GM23338 (cell line): ENCODE measurements at regions not wholly inside any gene's neighbourhood (a gene's known extent, or its start where the extent isn't known, plus 50 kb on each side); places are given as distances from the start of the nearest gene placed in this dataset.

Source experiments
- ATAC-seq: fragments of 200-7000 bp; cut with Tn5 transposase; 3 replicates; pipeline ENCODE4 v1.9.1; 2020
- DNase-seq: peaks from one replicate; pipeline ENCODE4 v3.0.0-alpha.2; 2015; ENCODE audit warnings: low spot score
- H2AFZ ChIP-seq: fragments of 200-600 bp; sonication (generic); 2 replicates; pipeline ENCODE4 v1.8.0; 2016; ENCODE audit warnings: antibody characterized with exemption, mild to moderate bottlenecking, moderate library complexity
- H3F3A ChIP-seq: fragments of 200-600 bp; sonication (generic); replicated peaks from 2 replicates; pipeline ENCODE4 v1.8.0; 2017; ENCODE audit warnings: antibody characterized with exemption, mixed run types, low read depth
- H3K27ac ChIP-seq: fragments of 200-600 bp; sonication (generic); 2 replicates; pipeline ENCODE4 v1.6.1; 2016; ENCODE audit warnings: low read depth
- H3K27me3 ChIP-seq: fragments of 200-600 bp; sonication (generic); 2 replicates; pipeline ENCODE4 v1.8.0; 2016; ENCODE audit warnings: mild to moderate bottlenecking, mixed run types, moderate library complexity; ENCODE audit not compliant: insufficient read depth
- H3K36me3 ChIP-seq: fragments of 200-600 bp; sonication (generic); 2 replicates; pipeline ENCODE4 v1.8.0; 2016; ENCODE audit warnings: mild to moderate bottlenecking; ENCODE audit not compliant: insufficient read depth
- H3K4me1 ChIP-seq: fragments of 200-600 bp; sonication (generic); 2 replicates; pipeline ENCODE4 v1.8.0; 2016; ENCODE audit warnings: mild to moderate bottlenecking, moderate library complexity; ENCODE audit not compliant: insufficient read depth
- H3K4me2 ChIP-seq: fragments of 200-600 bp; sonication (generic); 2 replicates; pipeline ENCODE4 v1.7.1; 2017; ENCODE audit warnings: mixed run types
- H3K4me3 ChIP-seq: fragments of 200-600 bp; sonication (generic); 2 replicates; pipeline ENCODE4 v1.6.1; 2016; ENCODE audit warnings: mixed run types
- H3K79me2 ChIP-seq: fragments of 200-600 bp; sonication (generic); replicated peaks from 2 replicates; pipeline ENCODE4 v1.8.0; 2017; ENCODE audit warnings: mild to moderate bottlenecking; ENCODE audit not compliant: insufficient read depth
- H3K9me2 ChIP-seq: fragments of 200-600 bp; sonication (generic); 2 replicates; pipeline ENCODE4 v1.8.0; 2017; ENCODE audit not compliant: insufficient read depth
- H4K20me1 ChIP-seq: fragments of 200-600 bp; sonication (generic); replicated peaks from 2 replicates; pipeline ENCODE4 v1.8.0; 2017; ENCODE audit warnings: mild to moderate bottlenecking; ENCODE audit not compliant: insufficient read depth
- H3K27ac Mint-ChIP-seq: 2 replicates; pipeline ENCODE4 v1.8.0; 2020; ENCODE audit warnings: inconsistent platforms, mild to moderate bottlenecking, moderate library complexity, mixed read lengths
- H3K27me3 Mint-ChIP-seq: 3 replicates; pipeline ENCODE4 v1.8.0; 2022; ENCODE audit warnings: low read depth, mild to moderate bottlenecking, moderate library complexity, mixed read lengths, inconsistent platforms; ENCODE audit not compliant: insufficient read depth, poor library complexity
- H3K36me3 Mint-ChIP-seq: 3 replicates; pipeline ENCODE4 v1.8.0; 2021; ENCODE audit warnings: low read depth, mild to moderate bottlenecking, inconsistent platforms, moderate library complexity, mixed read lengths
- H3K4me1 Mint-ChIP-seq: 3 replicates; pipeline ENCODE4 v1.8.0; 2020; ENCODE audit warnings: mild to moderate bottlenecking, inconsistent platforms, mixed read lengths
- H3K4me3 Mint-ChIP-seq: 3 replicates; pipeline ENCODE4 v1.8.0; 2021; ENCODE audit warnings: moderate library complexity, mild to moderate bottlenecking, inconsistent platforms, mixed read lengths
- H3K9me3 Mint-ChIP-seq: 3 replicates; pipeline ENCODE4 v1.8.0; 2020; ENCODE audit warnings: moderate library complexity, mild to moderate bottlenecking, inconsistent platforms, mixed read lengths
- EZH2phosphoT487 ChIP-seq: fragments of 200-600 bp; sonication (generic); IDR thresholded peaks from one replicate; pipeline ENCODE4 v1.8.1; 2018; ENCODE audit warnings: antibody characterized with exemption; ENCODE audit not compliant: unreplicated experiment
- JUNB ChIP-seq: IDR thresholded peaks from one replicate; pipeline ENCODE4 v1.6.1; 2016; ENCODE audit warnings: antibody characterized with exemption; ENCODE audit not compliant: unreplicated experiment
- NANOG ChIP-seq: IDR thresholded peaks from 2 replicates; pipeline ENCODE4 v1.6.1; 2016; ENCODE audit warnings: antibody characterized with exemption, borderline replicate concordance
- ZNF114 ChIP-seq: fragments of 250-450 bp; sonication (Bioruptor Pico); IDR thresholded peaks from 2 replicates; pipeline ENCODE4 v1.5.0; 2020; ENCODE audit warnings: mild to moderate bottlenecking, moderate library complexity
- TF ChIP-seq, protein P1 (sequence below): IDR thresholded peaks from 2 replicates; pipeline ENCODE4 v1.6.1; 2016; ENCODE audit warnings: antibody characterized with exemption
- TF ChIP-seq, protein P2 (sequence below), 2 experiments: fragments of 200-600 bp in 1 of 2; sonication (generic) in 1 of 2; conservative IDR thresholded peaks; 2 replicates each; pipeline versions ENCODE4 v1.5.1 to v1.6.1; 2016 to 2017; ENCODE audit warnings: antibody characterized with exemption in 2 of 2, low read depth in 2 of 2, mild to moderate bottlenecking in 2 of 2, moderate library complexity in 1 of 2
- TF ChIP-seq, protein P3 (sequence below): IDR thresholded peaks from one replicate; pipeline ENCODE4 v1.6.1; 2018; ENCODE audit warnings: antibody characterized with exemption; ENCODE audit not compliant: unreplicated experiment

DNA sequence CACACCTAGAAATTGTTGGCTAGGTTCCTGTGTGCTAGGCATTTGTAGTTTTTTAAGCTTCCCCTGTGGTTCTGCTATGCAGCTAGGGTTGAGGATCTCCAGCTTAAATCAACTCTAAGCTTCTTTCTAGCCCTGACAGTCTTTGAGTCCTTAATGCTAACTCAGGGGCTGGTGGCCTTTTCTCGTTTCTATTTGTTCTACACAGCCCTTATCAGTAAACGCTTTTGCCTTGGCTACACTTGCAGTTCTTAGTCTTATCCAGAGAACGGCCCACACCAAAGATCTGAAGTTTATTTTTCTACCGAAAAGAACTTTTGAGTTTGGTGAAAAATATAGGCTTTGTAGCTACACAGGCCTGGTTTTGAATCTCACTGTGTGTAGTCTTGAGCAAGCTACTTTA lies 212.0 kb downstream of the DHX15 start:
- Mint-ChIP-seq H3K27me3 (no peaks in the 10 kb centered on the region), H3K4me1 (no peaks in the 10 kb centered on the region), H3K4me3 (no peak overlapping the region), H3K36me3 (no peaks in the 10 kb centered on the region), H3K9me3 (no peaks in the 10 kb centered on the region), H3K27ac (no peak overlapping the region)
- no peaks in the 10 kb centered on the region for H3K9me2 ChIP-seq
- TF ChIP-seq, protein P1, sequence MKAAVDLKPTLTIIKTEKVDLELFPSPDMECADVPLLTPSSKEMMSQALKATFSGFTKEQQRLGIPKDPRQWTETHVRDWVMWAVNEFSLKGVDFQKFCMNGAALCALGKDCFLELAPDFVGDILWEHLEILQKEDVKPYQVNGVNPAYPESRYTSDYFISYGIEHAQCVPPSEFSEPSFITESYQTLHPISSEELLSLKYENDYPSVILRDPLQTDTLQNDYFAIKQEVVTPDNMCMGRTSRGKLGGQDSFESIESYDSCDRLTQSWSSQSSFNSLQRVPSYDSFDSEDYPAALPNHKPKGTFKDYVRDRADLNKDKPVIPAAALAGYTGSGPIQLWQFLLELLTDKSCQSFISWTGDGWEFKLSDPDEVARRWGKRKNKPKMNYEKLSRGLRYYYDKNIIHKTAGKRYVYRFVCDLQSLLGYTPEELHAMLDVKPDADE = no peak
- no peak for TF ChIP-seq EZH2phosphoT487
- ATAC-seq (no peak), DNase-seq (no peak)
- no peaks in the 10 kb centered on the region for H3F3A ChIP-seq
- no peaks in the 10 kb centered on the region for H3K79me2 ChIP-seq
- no peak overlapping the region for H3K27ac ChIP-seq
- H2AFZ ChIP-seq = no peak overlapping the region
- no peak overlapping the region for H3K4me2 ChIP-seq
- H3K4me3 ChIP-seq = no peak overlapping the region
- H4K20me1 ChIP-seq = no peaks in the 10 kb centered on the region; the same call in 1 of the 2 replicates
- no peaks in the 10 kb centered on the region for H3K36me3 ChIP-seq
- no peaks in the 10 kb centered on the region for H3K4me1 ChIP-seq
- H3K27me3 ChIP-seq = no peaks in the 10 kb centered on the region

DNA sequence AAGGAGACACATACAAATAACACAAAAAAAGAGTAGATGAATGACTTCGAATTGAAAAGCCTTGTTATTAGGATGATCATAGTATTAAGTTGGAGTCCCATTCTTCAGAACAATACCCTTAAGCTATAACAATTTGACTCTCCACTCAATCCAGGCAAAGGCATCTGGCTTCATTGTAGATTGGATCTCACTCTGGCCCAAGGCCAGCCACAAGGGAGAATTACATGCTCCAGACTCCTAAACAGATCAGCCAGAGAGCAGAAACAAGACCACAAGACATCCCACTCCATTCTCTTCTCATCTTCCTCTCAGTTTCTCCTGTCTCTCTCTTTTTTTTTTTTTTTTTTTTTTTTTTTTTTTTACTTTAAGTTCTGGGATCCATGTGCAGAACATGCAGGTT lies 213.9 kb downstream of the DHX15 start:
- H3K4me1 Mint-ChIP-seq = no peaks in the 10 kb centered on the region

More for the DNA sequence above, 213.9 kb downstream of the DHX15 start:
- no peak overlapping the region for H3K4me2 ChIP-seq
- TF ChIP-seq ZNF114 (CRISPR knock-in tag) (no peak), JUNB (no peak), NANOG (no peak), EZH2phosphoT487 (no peak)
- TF ChIP-seq, protein P2, sequence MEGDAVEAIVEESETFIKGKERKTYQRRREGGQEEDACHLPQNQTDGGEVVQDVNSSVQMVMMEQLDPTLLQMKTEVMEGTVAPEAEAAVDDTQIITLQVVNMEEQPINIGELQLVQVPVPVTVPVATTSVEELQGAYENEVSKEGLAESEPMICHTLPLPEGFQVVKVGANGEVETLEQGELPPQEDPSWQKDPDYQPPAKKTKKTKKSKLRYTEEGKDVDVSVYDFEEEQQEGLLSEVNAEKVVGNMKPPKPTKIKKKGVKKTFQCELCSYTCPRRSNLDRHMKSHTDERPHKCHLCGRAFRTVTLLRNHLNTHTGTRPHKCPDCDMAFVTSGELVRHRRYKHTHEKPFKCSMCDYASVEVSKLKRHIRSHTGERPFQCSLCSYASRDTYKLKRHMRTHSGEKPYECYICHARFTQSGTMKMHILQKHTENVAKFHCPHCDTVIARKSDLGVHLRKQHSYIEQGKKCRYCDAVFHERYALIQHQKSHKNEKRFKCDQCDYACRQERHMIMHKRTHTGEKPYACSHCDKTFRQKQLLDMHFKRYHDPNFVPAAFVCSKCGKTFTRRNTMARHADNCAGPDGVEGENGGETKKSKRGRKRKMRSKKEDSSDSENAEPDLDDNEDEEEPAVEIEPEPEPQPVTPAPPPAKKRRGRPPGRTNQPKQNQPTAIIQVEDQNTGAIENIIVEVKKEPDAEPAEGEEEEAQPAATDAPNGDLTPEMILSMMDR (conservative IDR thresholded peaks at IDR 0.05; ENCODE audit: low read depth in 2 of 2) = no peak
- TF ChIP-seq, protein P3, sequence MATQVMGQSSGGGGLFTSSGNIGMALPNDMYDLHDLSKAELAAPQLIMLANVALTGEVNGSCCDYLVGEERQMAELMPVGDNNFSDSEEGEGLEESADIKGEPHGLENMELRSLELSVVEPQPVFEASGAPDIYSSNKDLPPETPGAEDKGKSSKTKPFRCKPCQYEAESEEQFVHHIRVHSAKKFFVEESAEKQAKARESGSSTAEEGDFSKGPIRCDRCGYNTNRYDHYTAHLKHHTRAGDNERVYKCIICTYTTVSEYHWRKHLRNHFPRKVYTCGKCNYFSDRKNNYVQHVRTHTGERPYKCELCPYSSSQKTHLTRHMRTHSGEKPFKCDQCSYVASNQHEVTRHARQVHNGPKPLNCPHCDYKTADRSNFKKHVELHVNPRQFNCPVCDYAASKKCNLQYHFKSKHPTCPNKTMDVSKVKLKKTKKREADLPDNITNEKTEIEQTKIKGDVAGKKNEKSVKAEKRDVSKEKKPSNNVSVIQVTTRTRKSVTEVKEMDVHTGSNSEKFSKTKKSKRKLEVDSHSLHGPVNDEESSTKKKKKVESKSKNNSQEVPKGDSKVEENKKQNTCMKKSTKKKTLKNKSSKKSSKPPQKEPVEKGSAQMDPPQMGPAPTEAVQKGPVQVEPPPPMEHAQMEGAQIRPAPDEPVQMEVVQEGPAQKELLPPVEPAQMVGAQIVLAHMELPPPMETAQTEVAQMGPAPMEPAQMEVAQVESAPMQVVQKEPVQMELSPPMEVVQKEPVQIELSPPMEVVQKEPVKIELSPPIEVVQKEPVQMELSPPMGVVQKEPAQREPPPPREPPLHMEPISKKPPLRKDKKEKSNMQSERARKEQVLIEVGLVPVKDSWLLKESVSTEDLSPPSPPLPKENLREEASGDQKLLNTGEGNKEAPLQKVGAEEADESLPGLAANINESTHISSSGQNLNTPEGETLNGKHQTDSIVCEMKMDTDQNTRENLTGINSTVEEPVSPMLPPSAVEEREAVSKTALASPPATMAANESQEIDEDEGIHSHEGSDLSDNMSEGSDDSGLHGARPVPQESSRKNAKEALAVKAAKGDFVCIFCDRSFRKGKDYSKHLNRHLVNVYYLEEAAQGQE = no peak
- TF ChIP-seq, protein P1 = no peak
- H2AFZ ChIP-seq = no peak overlapping the region
- Mint-ChIP-seq H3K9me3 (no peaks in the 10 kb centered on the region), H3K36me3 (no peaks in the 10 kb centered on the region), H3K4me3 (no peak overlapping the region), H3K27me3 (no peaks in the 10 kb centered on the region), H3K27ac (no peak overlapping the region)
- H3K79me2 ChIP-seq = no peaks in the 10 kb centered on the region
- ATAC-seq (no peak), DNase-seq (no peak)
- no peaks in the 10 kb centered on the region for H3F3A ChIP-seq
- no peaks in the 10 kb centered on the region for H3K4me1 ChIP-seq
- H3K9me2 ChIP-seq = no peaks in the 10 kb centered on the region
- no peak overlapping the region for H3K27ac ChIP-seq
- H4K20me1 ChIP-seq = no peaks in the 10 kb centered on the region; the same call in 1 of the 2 replicates
- no peaks in the 10 kb centered on the region for H3K36me3 ChIP-seq
- no peak overlapping the region for H3K4me3 ChIP-seq
- H3K27me3 ChIP-seq = no peaks in the 10 kb centered on the region
